H54 (cell line): ENCODE measurements at regions not wholly inside any gene's neighbourhood (a gene's known extent, or its start where the extent isn't known, plus 50 kb on each side); places are given as distances from the start of the nearest gene placed in this dataset.
A peak's percentile ranks its signal among the peaks of the same experiment; 100 is the strongest.

Experiments
- DNase-seq: peaks from one replicate; pipeline ENCODE4 v3.0.0; 2011; ENCODE audit warnings: low spot score, mixed read lengths; ENCODE audit not compliant: insufficient read length
- FAIRE-seq: peaks from 3 replicates; lab custom pipeline; 2011; peaks lifted over from hg19 to GRCh38; lab: Jason Lieb, UNC
- POLR2A ChIP-seq: IDR thresholded peaks from 2 replicates; pipeline ENCODE4 v1.6.1; 2011; ENCODE audit warnings: low read depth, mild to moderate bottlenecking, low read length

DNA sequence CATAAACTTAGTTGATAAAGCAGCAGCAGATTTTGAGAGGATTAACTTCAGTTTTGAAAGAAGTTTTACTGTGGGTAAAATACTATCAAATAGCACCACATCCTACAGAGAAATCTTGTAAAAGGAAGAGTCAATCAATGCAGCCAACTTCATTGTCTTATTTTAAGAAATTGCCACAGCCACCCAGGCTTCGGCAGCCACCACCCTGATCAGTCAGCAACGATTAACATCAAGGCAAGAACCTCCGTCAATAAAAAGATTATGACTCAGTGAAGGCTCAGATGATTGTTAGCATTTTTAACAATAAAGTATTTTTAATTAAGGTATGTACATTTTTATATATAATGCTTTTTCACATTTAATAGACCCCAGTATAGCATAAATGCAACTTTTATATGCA, 122.3 kb upstream of the NR4A3 start:
- DNase-seq (no peak), FAIRE-seq (no peak)
- no peak for TF ChIP-seq POLR2A

DNA sequence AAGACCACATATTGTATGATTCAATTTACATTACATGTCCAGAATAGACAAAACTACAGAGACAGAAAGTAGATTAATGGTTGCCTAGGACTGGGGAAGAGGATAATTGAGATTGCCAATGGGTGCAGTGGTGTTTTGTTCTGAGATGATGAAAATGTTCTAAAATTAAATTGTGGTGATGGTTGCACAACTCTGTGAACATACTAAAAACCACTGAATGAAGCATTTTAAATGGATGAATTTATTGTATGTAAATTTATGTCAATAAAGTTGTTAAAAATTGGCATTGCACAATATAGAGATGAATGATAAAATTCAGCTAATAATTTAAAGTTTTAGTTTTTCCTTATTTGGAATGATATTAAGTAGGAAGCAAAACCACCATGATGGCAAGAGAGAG, 109.5 kb upstream of the NR4A3 start:
- TF ChIP-seq POLR2A = no peak
- DNase-seq (no peak), FAIRE-seq (no peak)

DNA sequence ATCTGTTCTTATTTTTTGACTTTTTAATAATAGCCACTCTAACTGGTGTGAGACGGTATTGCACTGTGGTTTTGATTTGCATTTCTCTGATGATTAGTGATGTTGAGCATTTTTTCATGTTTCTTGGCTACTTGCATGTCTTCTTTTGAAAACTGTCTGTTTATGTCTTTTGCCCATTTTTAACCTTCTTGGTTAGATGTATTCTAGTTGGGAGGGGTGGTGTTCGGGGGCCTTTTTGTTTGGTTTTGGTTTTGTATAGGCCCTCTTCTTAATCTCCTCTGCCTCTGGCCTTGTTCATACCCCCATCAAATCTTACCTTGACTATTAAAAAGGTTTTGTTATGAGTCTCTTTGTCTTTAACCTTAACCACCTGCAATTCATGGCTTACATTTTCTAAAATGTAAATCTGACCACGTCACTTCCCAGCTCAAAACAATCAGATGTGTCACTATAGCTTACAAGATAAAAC, 107.8 kb upstream of the NR4A3 start:
- no peak for TF ChIP-seq POLR2A
- FAIRE-seq (no peak), DNase-seq (no peak)

DNA sequence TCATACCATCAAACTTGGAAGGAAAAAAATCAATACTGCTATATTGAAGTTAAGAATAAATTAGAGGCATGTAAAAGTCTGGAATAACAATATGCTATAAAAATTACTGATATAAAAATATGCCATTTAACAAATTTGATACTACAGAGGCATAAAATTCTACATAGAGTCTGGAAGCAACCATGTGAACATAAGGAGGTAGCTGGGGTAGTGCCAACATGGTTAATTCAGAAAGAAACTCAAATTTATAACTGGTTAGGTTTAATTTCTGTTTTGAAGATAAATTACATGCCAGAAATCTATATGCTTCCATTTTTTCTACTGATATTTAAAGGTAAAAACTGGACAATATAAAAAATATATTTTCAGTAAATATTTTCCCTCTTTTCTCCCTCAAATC, 103.1 kb upstream of the NR4A3 start:
- TF ChIP-seq POLR2A = no peak
- no peak for FAIRE-seq
- no peak for DNase-seq

DNA sequence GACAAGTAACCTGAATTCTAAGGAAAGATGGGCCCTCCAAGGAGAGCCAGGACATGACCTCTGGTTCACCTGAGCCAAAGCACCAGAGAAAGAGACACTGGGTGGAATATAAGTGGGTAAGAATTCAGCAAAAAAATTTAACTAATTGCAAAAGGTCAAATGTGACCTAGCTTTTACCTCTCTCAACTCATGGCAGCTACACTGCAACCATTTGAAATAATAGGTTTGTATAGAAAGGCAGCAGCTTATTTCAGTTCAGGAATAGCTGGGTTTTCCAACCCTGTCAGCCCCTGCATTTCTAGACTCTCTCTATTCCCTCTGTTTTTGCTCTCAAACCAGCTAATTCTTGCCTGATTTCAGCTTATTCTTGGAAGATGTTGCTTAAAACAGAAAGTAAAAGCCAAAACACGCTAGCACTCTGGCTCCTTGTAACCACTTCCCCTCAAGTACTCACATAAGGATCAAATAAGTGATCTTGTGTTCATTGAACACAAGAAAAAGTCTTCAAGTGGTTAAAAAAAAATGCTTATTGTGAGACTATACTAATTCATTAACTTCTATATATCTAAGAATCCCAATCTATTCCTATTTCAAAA, 101.1 kb upstream of the NR4A3 start:
- FAIRE-seq (peak; percentile 58), DNase-seq (no peak)
- no peak for TF ChIP-seq POLR2A

GRCh38 chr9:99721898-99722297, 99.8 kb upstream of the NR4A3 start:
- TF ChIP-seq POLR2A = no peak
- FAIRE-seq = no peak
- DNase-seq = no peak

GRCh38 chr9:99722877-99723276, 98.8 kb upstream of the NR4A3 start:
- no peak for FAIRE-seq
- TF ChIP-seq POLR2A = no peak
- DNase-seq = no peak

DNA sequence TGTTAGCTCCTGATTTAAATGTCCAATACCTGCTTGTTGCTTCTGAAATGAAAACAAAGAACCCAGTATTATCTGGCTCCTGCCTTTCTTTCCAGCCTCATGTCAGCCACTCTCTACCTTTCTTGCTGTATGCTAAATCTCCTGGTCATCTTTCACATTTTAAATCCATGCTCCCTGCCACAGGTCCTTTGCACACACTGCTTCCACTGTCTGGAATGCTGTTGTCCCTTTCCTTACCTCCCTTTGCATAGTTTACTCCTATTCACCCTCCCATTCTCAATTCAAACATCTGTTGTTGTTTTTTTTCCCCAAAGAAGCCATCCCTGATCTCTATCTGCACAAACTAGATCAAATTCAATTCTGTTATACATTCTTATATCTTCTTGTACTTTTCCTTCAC, 97.0 kb upstream of the NR4A3 start:
- FAIRE-seq = no peak
- DNase-seq = no peak
- no peak for TF ChIP-seq POLR2A

DNA sequence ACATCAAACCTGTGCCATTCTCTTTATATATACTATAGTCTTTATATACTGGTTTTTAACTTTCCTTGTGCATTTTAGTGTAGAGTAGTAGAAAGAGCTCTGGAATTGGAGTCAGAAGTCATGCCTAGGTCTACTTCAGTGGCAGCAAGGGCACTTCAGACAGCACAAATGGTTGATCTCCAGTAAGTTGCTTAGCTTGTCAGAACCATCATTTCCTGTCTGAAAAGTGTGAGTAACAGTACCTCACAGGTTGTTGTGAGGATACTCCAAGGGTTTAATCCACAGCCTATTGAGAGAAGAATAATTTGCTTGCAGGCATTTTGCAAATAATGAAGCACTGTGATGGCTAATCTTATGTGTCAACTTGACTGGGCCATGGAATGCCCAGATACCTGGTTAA, 95.8 kb upstream of the NR4A3 start:
- DNase-seq (no peak), FAIRE-seq (no peak)
- no peak for TF ChIP-seq POLR2A

DNA sequence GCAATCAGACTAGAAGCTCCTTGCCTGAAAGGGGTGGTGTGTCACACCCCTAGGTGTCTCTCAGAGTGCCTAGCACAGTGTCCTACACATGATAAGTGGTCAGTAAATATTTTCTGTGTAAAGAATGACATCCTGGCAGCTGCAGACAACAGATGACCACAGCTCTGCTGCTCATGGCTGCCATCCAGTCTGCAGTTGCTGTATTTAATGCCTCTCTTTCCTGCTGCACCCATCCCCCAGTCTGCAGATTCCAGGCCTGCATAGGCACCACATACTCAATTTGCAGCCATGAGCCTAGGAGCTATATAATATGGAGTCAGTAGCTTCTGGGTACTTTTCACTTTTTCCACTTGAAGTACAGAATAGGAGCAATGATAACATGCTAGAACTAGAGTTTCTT, 94.9 kb upstream of the NR4A3 start:
- TF ChIP-seq POLR2A = no peak
- DNase-seq (no peak), FAIRE-seq (no peak)

DNA sequence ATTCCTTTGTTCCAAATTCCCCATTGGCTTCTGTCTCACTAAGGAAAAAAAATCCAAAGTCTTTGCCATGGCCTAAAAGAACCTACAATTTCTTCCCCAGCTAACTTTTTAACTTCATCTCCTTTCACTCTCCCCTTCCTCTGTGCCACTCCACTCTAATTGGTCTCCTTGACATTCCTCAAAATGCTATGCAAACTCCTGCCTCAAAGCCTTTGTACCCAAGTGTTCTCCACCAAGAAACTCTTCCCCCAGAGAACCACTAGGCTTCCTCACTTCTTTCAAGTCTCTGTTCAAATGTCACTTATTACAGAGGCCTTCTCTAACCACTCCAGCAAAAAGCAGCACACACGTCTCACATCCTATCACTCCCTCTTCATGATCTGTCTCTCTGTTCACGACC, 91.6 kb upstream of the NR4A3 start:
- FAIRE-seq (no peak), DNase-seq (no peak)
- TF ChIP-seq POLR2A = no peak

DNA sequence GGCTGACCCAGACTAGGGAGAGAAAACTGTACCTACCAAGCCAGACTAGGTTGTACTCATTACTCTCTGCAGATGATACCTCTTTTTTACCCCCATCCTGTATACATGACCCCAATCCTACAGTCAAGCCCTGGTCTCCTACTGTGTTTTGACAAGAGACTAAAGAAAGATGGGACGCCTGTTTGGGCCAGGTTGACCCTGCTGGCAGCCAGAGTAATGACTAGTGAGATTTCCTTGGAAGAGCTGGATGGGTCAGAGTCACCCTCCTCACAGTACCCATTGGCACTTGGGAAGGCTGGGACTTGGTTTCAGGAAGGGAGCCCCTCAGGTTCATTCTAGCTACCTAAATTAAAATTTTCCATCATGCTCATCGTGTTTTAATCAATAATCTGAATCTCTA, 89.7 kb upstream of the NR4A3 start:
- FAIRE-seq (no peak), DNase-seq (no peak)
- TF ChIP-seq POLR2A = no peak

DNA sequence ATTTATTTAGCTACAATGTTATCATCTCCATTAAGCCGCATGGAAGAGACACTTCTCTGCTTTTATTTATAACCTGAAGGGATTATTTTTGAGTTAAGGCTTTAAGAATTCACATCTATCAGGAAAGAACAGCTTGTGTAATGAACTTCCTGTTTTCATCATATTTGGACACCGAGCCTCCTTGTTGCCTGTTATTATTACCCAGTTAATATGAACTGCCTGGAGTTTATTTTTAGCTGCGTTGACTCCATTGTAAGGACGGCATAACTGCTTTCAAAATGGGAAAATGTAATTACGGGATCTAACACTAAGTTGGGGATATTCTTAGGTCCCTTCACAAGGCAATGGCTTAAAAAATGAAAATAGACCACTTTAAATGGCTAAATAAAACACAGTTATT, 89.0 kb upstream of the NR4A3 start:
- FAIRE-seq = no peak
- TF ChIP-seq POLR2A = no peak

GRCh38 chr9:99735041-99735440, 86.6 kb upstream of the NR4A3 start:
- TF ChIP-seq POLR2A = no peak
- DNase-seq (no peak), FAIRE-seq (no peak)

More for the DNA sequence above, 89.0 kb upstream of the NR4A3 start:
- DNase-seq = no peak

DNA sequence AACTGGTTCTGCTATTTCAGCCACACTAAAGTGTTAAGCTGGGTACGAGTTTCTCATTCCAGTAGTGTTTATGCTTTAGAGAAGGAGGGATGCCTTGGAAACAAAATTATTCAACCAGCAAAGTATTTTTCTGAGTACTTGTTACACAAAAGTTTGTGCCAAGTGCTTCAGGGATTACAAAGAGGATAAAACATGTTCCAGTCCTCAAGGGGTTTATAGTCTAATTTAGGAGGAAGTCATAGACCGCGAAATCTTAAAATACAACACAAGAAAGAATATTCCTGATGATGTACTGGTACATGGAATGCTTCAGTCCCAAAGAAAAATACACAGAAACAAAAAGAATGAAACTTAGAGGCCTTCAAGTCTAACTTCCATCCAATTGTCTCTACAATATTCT, 85.4 kb upstream of the NR4A3 start:
- no peak for DNase-seq
- FAIRE-seq = no peak
- TF ChIP-seq POLR2A = no peak
